ENCODE measurements at regions not wholly inside any gene's neighbourhood (a gene's known extent, or its start where the extent isn't known, plus 50 kb on each side); places are given as distances from the start of the nearest gene placed in this dataset.

DNA sequence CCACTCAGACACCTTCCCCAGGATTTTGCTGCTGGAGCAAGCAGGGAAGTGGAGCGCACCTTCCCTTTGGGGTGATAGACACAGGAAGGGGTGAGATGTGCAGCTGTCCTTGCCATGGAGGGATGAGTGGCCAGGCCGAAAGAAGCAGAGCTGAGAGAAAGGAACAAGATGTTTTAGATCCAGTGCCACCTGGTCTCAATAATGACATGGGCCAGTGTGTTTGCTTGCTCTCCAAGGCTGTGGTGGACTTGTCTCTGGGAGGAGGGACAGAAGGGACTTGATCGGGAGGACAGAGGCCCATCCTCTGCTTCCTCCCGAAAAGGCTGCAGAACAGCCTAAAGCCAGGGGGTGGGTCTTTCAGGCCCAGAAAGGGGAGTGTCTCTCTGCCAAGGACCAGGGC is 61.7 kb upstream of the CCDC167 start:
- Histone ChIP-seq H3K27me3 (ENCODE audit: insufficient read depth in 3 of 3, low read length in 2 of 3) (peaks cover 2 to 49% (median 18%) of the 10 kb centered on the region in 3 donors), H3K9me3 (no peaks in the 10 kb centered on the region), H3K36me3 (ENCODE audit: insufficient read depth in 1 of 2, low read depth in 1 of 2) (no peaks in the 10 kb centered on the region), H3K4me1 (no peaks in the 10 kb centered on the region), H3K27ac (no peak overlapping the region), H3K4me3 (no peak overlapping the region)
- ATAC-seq = no peak
- intact Hi-C loops (cut with DNase I) = no loop called here
- 73 to 84% (median 80%) methylated on average over 4 of the region's 4 CpGs for WGBS, 3 donors
- DNase-seq = no peak
- TF ChIP-seq, protein P1, sequence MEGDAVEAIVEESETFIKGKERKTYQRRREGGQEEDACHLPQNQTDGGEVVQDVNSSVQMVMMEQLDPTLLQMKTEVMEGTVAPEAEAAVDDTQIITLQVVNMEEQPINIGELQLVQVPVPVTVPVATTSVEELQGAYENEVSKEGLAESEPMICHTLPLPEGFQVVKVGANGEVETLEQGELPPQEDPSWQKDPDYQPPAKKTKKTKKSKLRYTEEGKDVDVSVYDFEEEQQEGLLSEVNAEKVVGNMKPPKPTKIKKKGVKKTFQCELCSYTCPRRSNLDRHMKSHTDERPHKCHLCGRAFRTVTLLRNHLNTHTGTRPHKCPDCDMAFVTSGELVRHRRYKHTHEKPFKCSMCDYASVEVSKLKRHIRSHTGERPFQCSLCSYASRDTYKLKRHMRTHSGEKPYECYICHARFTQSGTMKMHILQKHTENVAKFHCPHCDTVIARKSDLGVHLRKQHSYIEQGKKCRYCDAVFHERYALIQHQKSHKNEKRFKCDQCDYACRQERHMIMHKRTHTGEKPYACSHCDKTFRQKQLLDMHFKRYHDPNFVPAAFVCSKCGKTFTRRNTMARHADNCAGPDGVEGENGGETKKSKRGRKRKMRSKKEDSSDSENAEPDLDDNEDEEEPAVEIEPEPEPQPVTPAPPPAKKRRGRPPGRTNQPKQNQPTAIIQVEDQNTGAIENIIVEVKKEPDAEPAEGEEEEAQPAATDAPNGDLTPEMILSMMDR (IDR thresholded peaks at IDR 0.05) = no peak

DNA sequence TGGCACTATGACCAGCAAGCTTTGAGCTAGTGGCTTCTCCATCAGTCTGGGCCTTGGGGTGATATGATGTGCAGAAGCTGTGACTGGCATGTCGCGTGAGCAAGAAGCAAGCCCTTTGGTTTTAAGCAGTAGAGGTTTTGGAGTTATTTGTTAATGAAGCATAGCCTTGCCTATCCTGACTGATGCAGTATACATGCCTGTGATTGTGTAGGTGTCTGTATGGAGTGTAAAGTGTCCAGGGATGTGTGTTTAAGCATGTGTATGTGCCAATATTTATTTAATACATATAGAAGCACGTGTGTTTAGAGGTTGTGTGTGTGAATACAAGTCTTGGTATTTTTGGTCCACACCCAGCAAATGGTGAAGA is 61.0 kb upstream of the CCDC167 start:
- no peak for ATAC-seq
- H3K27me3 ChIP-seq (ENCODE audit: insufficient read depth in 3 of 3, low read length in 2 of 3) = peaks cover 2 to 43% (median 18%) of the 10 kb centered on the region in 3 donors
- DNase-seq = no peak
- no peaks in the 10 kb centered on the region for H3K9me3 ChIP-seq
- no peaks in the 10 kb centered on the region for H3K36me3 ChIP-seq (ENCODE audit: insufficient read depth in 1 of 2, low read depth in 1 of 2)
- no peak overlapping the region for H3K27ac ChIP-seq
- H3K4me1 ChIP-seq = no peaks in the 10 kb centered on the region
- intact Hi-C loops (cut with DNase I) = no loop called here
- 93 to 98% (median 93%) methylated on average over 3 of the region's 3 CpGs for WGBS, 3 donors
- no peak overlapping the region for H3K4me3 ChIP-seq
- TF ChIP-seq, protein P1 (IDR thresholded peaks at IDR 0.05) = no peak

DNA sequence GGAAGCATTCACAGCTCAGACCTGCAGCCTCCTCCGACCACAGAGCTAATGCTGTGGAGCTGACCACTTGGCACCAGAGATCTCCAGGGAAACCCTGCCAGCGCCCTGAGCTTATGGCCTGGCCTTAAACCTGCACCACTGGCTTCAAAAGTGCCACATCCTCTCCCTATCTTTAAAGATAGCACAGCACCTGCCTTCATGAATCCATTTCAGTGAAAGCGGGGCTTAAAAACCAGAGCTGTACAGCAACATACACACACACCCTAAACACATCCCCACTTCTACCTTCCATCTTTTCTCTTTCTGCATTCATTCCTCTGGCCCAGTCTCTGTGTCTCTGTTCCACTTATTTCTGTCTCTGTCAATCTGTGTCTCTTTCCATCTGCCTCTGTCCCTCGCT is 59.8 kb upstream of the CCDC167 start:
- Histone ChIP-seq H3K27ac (no peak overlapping the region), H3K27me3 (ENCODE audit: insufficient read depth in 3 of 3, low read length in 2 of 3) (peaks cover 2 to 33% (median 13%) of the 10 kb centered on the region in 3 donors), H3K9me3 (no peaks in the 10 kb centered on the region), H3K36me3 (ENCODE audit: insufficient read depth in 1 of 2, low read depth in 1 of 2) (no peaks in the 10 kb centered on the region), H3K4me1 (no peaks in the 10 kb centered on the region), H3K4me3 (no peak overlapping the region)
- DNase-seq (no peak), ATAC-seq (no peak)
- intact Hi-C loops (cut with DNase I) = no loop called here
- WGBS, 3 donors = 57 to 65% (median 60%) methylated on average over 4 of the region's 4 CpGs
- TF ChIP-seq, protein P1 (IDR thresholded peaks at IDR 0.05) = no peak

DNA sequence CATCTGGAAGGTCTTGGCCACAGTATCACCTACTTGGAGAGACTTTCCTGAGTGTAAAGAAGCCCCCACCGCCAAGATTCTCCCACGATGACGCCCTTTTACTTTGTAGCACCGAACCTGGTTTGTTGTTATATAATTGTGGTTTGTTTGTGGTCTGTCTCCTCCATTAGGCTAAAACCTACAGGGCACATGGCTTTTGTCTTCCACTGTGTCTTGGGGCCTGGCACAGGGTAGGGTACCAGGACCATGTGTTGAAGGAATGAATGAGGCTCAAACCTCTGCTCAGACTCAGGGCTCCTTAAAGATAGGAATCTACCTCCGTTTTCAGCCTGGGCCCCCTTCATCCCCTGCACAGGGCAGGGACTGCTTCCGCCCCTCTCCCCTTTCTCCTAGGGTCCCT is 59.4 kb upstream of the CCDC167 start:
- intact Hi-C loops (cut with DNase I) = no loop called here

DNA sequence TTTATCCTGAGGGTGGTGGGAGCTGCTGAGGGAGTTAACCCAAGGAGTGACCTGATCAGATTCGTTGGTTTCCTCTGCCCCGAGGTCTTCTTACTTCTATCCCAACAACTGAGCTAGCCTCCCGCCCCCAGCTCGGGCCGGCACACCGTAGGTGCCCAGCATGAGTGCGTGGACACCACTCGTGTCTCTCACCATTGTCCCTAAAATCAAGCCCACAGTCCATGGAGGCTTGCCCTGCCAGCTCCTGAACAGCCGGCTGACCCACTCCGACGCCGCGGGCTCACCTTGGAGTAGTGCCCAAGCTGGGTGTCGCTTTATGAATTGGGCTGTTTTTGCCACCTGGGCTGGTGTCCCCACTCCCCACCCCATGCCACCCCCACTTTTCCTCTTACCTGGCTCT is 59.0 kb upstream of the CCDC167 start:
- Histone ChIP-seq H3K27ac (no peak overlapping the region), H3K27me3 (ENCODE audit: insufficient read depth in 3 of 3, low read length in 2 of 3) (peaks cover 2 to 33% (median 13%) of the 10 kb centered on the region in 3 donors), H3K36me3 (ENCODE audit: insufficient read depth in 1 of 2, low read depth in 1 of 2) (no peaks in the 10 kb centered on the region), H3K4me1 (no peaks in the 10 kb centered on the region), H3K4me3 (no peak overlapping the region), H3K9me3 (no peaks in the 10 kb centered on the region)
- TF ChIP-seq, protein P1 (IDR thresholded peaks at IDR 0.05) = no peak
- ATAC-seq = no peak
- WGBS, 3 donors = 61 to 83% (median 72%) methylated on average over 14 of the region's 14 CpGs
- intact Hi-C loops (cut with DNase I) = no loop called here
- no peak for DNase-seq

More for the DNA sequence above, 59.4 kb upstream of the CCDC167 start:
- no peak for ATAC-seq
- TF ChIP-seq, protein P1 (IDR thresholded peaks at IDR 0.05) = no peak
- H3K9me3 ChIP-seq = no peaks in the 10 kb centered on the region
- no peak overlapping the region for H3K27ac ChIP-seq
- peaks cover 2 to 33% (median 13%) of the 10 kb centered on the region in 3 donors for H3K27me3 ChIP-seq (ENCODE audit: insufficient read depth in 3 of 3, low read length in 2 of 3)
- no peak for DNase-seq
- no peaks in the 10 kb centered on the region for H3K4me1 ChIP-seq
- no peaks in the 10 kb centered on the region for H3K36me3 ChIP-seq (ENCODE audit: insufficient read depth in 1 of 2, low read depth in 1 of 2)
- no peak overlapping the region for H3K4me3 ChIP-seq
- 73 to 76% (median 75%) methylated on average over 6 of the region's 6 CpGs for WGBS, 3 donors

Data from psoas muscle (tissue), 7 donors.